Left cardiac atrium (tissue), 4 donors: ENCODE measurements at regions not wholly inside any gene's neighbourhood (a gene's known extent, or its start where the extent isn't known, plus 50 kb on each side); places are given as distances from the start of the nearest gene placed in this dataset.

Source experiments
- ATAC-seq, 2 donors: fragments of 200-7000 bp; cut with Tn5 transposase; one replicate each; pipeline ENCODE4 v1.9.1; 2020; ENCODE audit warnings: mild to moderate bottlenecking in 2 of 2, moderate library complexity in 2 of 2
- DNase-seq: peaks from one replicate; pipeline ENCODE4 v3.0.0-alpha.2; 2020
- intact Hi-C, 2 donors: fragments of 100-400 bp; cut with DNase I; formaldehyde crosslinking; loops; one replicate each; pipeline versions ENCODE4 v1.14.1 to v1.15.1; 2022 to 2023
- donor health status: DM: no; HTN: yes; CAD: no.
- donor health status: DM: no; HTN: yes; CAD: no; lungs with severe emphysema.
- donor health status: DM: yes; HTN: yes; CAD: no.
- donor health status: Dilated cardiomyopathy.

GRCh38 chr3:94256888-94257813 is 194.3 kb downstream of the NSUN3 start:
- intact Hi-C loops = no loop called here
- DNase-seq (no peak), ATAC-seq (no peak)

- ATAC-seq (no peak), DNase-seq (no peak)
- intact Hi-C loops = no loop called here
These were observed 196.0 kb downstream of the NSUN3 start for GRCh38 chr3:94258851-94259250.

- ATAC-seq (no peak), DNase-seq (no peak)
- intact Hi-C loops = no loop called here
These were observed 196.4 kb downstream of the NSUN3 start for GRCh38 chr3:94259291-94259690.

GRCh38 chr3:94269763-94270162 is 206.9 kb downstream of the NSUN3 start:
- intact Hi-C loops = no loop called here
- ATAC-seq (no peak), DNase-seq (no peak)

- ATAC-seq (no peak), DNase-seq (no peak)
- intact Hi-C loops = no loop called here
These were observed 209.2 kb downstream of the NSUN3 start for GRCh38 chr3:94272016-94272415.

GRCh38 chr3:94280958-94281357 is 218.1 kb downstream of the NSUN3 start:
- intact Hi-C loops = no loop called here
- DNase-seq (no peak), ATAC-seq (no peak)

GRCh38 chr3:94285872-94286271 is 223.0 kb downstream of the NSUN3 start:
- DNase-seq = no peak
- no peak for ATAC-seq
- intact Hi-C loops = no loop called here

GRCh38 chr3:94291686-94292085 is 228.8 kb downstream of the NSUN3 start:
- ATAC-seq (no peak), DNase-seq (no peak)
- intact Hi-C loops = no loop called here

- intact Hi-C loops = no loop called here
- no peak for DNase-seq
These were observed 229.3 kb downstream of the NSUN3 start for GRCh38 chr3:94292151-94292550.

GRCh38 chr3:94293793-94294195 is 230.9 kb downstream of the NSUN3 start:
- ATAC-seq (no peak), DNase-seq (no peak)
- intact Hi-C loops = no loop called here

More at GRCh38 chr3:94292151-94292550, 229.3 kb downstream of the NSUN3 start:
- ATAC-seq = no peak

- DNase-seq (no peak), ATAC-seq (no peak)
- intact Hi-C loops = no loop called here
These were observed 231.9 kb downstream of the NSUN3 start for GRCh38 chr3:94294806-94295205.

GRCh38 chr3:94299716-94300115 is 236.9 kb downstream of the NSUN3 start:
- intact Hi-C loops = no loop called here
- ATAC-seq = no peak
- no peak for DNase-seq

- intact Hi-C loops = no loop called here
- ATAC-seq = no peak
- no peak for DNase-seq
These were observed 238.5 kb downstream of the NSUN3 start for GRCh38 chr3:94301366-94301765.

- intact Hi-C loops = no loop called here
- DNase-seq (no peak), ATAC-seq (no peak)
These were observed 240.4 kb downstream of the NSUN3 start for GRCh38 chr3:94303266-94303665.

GRCh38 chr3:94303897-94304296 is 241.0 kb downstream of the NSUN3 start:
- peak; percentile 67 to 75 for ATAC-seq
- DNase-seq = peak; percentile 30
- intact Hi-C loops = no loop called here

- peak in 1 of 2 donors; percentile 45 for ATAC-seq
- intact Hi-C loops = no loop called here
These were observed 242.1 kb downstream of the NSUN3 start for GRCh38 chr3:94304954-94305353.

GRCh38 chr3:94305835-94306611 is 243.2 kb downstream of the NSUN3 start:
- intact Hi-C loops = no loop called here
- DNase-seq (no peak), ATAC-seq (no peak)

More at GRCh38 chr3:94304954-94305353, 242.1 kb downstream of the NSUN3 start:
- no peak for DNase-seq

GRCh38 chr3:94307588-94307987 is 244.7 kb downstream of the NSUN3 start:
- DNase-seq = no peak
- intact Hi-C loops = no loop called here
- no peak for ATAC-seq

GRCh38 chr3:94308767-94309166 is 245.9 kb downstream of the NSUN3 start:
- intact Hi-C loops = no loop called here
- DNase-seq (no peak), ATAC-seq (no peak)

GRCh38 chr3:94310341-94311135 is 247.7 kb downstream of the NSUN3 start:
- intact Hi-C loops = no loop called here
- ATAC-seq = no peak
- no peak for DNase-seq
